Activated naive CD4-positive, alpha-beta T cell treated with anti-CD3 and anti-CD28 coated beads, Interleukin-2, amount 50 U/mL, for 24 hours (primary cell): ENCODE measurements at regions not wholly inside any gene's neighbourhood (a gene's known extent, or its start where the extent isn't known, plus 50 kb on each side); places are given as distances from the start of the nearest gene placed in this dataset.

ENCODE experiments used
- H3K27ac Mint-ChIP-seq: one replicate; pipeline ENCODE4 v1.8.0; 2021; ENCODE audit warnings: mild to moderate bottlenecking, mixed read lengths
- H3K27me3 Mint-ChIP-seq: one replicate; pipeline ENCODE4 v1.8.0; 2021; ENCODE audit warnings: mixed read lengths
- H3K36me3 Mint-ChIP-seq: one replicate; pipeline ENCODE4 v1.8.0; 2021; ENCODE audit warnings: mixed read lengths
- H3K4me1 Mint-ChIP-seq: one replicate; pipeline ENCODE4 v1.8.0; 2021; ENCODE audit warnings: mixed read lengths
- H3K4me3 Mint-ChIP-seq: one replicate; pipeline ENCODE4 v1.8.0; 2021; ENCODE audit warnings: mild to moderate bottlenecking, mixed read lengths
- H3K9me3 Mint-ChIP-seq: one replicate; pipeline ENCODE4 v1.8.0; 2021; ENCODE audit warnings: mixed read lengths

GRCh38 chr2:120596191-120596811 is 139.4 kb upstream of the GLI2 start:
- H3K4me1 Mint-ChIP-seq = no peaks in the 10 kb centered on the region
- no peaks in the 10 kb centered on the region for H3K36me3 Mint-ChIP-seq

DNA sequence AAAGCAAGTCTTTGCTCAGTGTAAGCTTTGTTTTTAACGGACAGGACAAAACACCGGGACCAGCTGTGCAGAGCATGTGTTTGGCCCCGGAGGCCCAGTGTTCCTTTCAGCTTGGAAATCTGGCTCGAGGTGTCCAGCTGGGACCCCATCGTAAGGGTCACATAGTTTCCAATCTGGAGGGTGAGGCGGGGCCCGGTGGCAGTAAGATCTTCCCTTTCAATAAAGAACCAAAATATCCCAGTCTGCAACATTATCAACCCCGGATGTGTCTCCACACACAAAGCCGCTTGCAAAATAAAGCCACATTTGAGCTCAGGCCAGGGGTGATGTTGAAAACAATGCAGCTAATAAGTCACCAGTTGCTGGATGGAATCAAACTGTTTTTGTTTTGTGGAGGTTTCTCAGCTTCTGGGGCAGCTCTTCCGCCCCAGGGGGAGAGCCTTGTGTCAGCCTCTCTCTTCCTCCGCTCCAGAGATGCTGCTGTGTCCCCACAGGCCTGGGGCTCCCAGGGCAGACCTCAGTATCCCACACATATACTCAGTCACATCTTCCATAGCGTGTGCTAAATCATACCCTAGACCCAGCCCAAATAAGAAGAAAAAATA is 138.6 kb upstream of the GLI2 start:
- no peak overlapping the region for H3K4me3 Mint-ChIP-seq
- H3K27ac Mint-ChIP-seq = no peak overlapping the region

More at GRCh38 chr2:120596191-120596811, 139.4 kb upstream of the GLI2 start:
- no peak overlapping the region for H3K27ac Mint-ChIP-seq
- H3K4me3 Mint-ChIP-seq = no peak overlapping the region
- H3K9me3 Mint-ChIP-seq = no peaks in the 10 kb centered on the region
- H3K27me3 Mint-ChIP-seq = peaks cover 3% of the 10 kb centered on the region

GRCh38 chr2:120597595-120598193 is 138.0 kb upstream of the GLI2 start:
- Mint-ChIP-seq H3K4me1 (no peaks in the 10 kb centered on the region), H3K27ac (no peak overlapping the region), H3K27me3 (no peaks in the 10 kb centered on the region), H3K9me3 (no peaks in the 10 kb centered on the region), H3K36me3 (no peaks in the 10 kb centered on the region), H3K4me3 (no peak overlapping the region)

More for the DNA sequence above, 138.6 kb upstream of the GLI2 start:
- Mint-ChIP-seq H3K4me1 (no peaks in the 10 kb centered on the region), H3K9me3 (no peaks in the 10 kb centered on the region), H3K36me3 (no peaks in the 10 kb centered on the region), H3K27me3 (peaks cover under 1% of the 10 kb centered on the region)

DNA sequence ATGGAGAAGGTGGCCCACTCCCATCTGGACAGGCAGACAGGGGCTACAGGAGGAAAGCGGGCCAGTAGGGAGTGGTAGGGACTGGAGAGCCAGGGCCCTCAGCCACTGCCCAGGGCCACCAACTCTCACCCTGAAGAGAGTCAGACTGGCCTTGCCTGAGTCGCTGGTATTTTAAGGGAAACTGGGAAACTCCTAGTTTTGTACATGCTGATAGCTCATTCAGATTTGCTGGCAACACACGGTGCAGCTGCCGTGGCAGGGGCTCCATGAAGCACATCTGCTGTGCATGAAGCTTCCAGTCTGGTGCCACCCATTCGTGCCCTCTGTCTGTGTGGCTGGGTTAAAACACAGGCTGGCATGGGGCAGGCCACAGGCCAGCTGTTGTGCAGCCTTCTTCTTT is 137.3 kb upstream of the GLI2 start:
- Mint-ChIP-seq H3K4me1 (no peaks in the 10 kb centered on the region), H3K9me3 (no peaks in the 10 kb centered on the region), H3K36me3 (no peaks in the 10 kb centered on the region), H3K27me3 (no peaks in the 10 kb centered on the region), H3K27ac (no peak overlapping the region), H3K4me3 (no peak overlapping the region)

GRCh38 chr2:120599072-120599471 is 136.6 kb upstream of the GLI2 start:
- H3K27ac Mint-ChIP-seq = no peak overlapping the region
- H3K9me3 Mint-ChIP-seq = no peaks in the 10 kb centered on the region
- no peaks in the 10 kb centered on the region for H3K36me3 Mint-ChIP-seq
- no peaks in the 10 kb centered on the region for H3K27me3 Mint-ChIP-seq
- H3K4me3 Mint-ChIP-seq = no peak overlapping the region
- H3K4me1 Mint-ChIP-seq = no peaks in the 10 kb centered on the region

GRCh38 chr2:120599656-120600055 is 136.0 kb upstream of the GLI2 start:
- no peak overlapping the region for H3K4me3 Mint-ChIP-seq
- H3K36me3 Mint-ChIP-seq = no peaks in the 10 kb centered on the region
- no peaks in the 10 kb centered on the region for H3K9me3 Mint-ChIP-seq
- no peaks in the 10 kb centered on the region for H3K27me3 Mint-ChIP-seq
- no peaks in the 10 kb centered on the region for H3K4me1 Mint-ChIP-seq
- H3K27ac Mint-ChIP-seq = no peak overlapping the region

DNA sequence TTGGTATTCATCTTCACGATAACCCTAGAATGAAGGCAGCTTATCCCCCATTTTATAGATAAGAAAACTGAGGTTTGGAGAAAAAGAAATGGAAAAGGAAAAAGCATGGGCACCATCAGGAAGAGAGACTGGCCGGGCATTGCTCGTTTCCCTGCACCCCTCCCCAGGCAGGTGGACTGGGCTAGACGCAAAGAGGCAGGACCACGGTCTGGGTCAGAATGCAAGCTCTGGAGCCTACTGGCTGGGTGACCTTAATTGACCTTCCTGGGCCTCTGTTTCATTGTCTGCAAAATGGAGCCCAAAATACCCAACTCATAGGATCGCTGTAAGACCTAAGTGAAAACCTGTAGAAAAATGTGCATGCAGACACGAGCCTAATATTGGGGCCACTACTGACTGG is 135.3 kb upstream of the GLI2 start:
- H3K4me3 Mint-ChIP-seq = no peak overlapping the region
- H3K27ac Mint-ChIP-seq = no peak overlapping the region
- no peaks in the 10 kb centered on the region for H3K9me3 Mint-ChIP-seq
- H3K27me3 Mint-ChIP-seq = no peaks in the 10 kb centered on the region
- H3K4me1 Mint-ChIP-seq = no peaks in the 10 kb centered on the region
- H3K36me3 Mint-ChIP-seq = no peaks in the 10 kb centered on the region

GRCh38 chr2:120600786-120601185 is 134.9 kb upstream of the GLI2 start:
- Mint-ChIP-seq H3K4me3 (no peak overlapping the region), H3K27ac (no peak overlapping the region), H3K4me1 (no peaks in the 10 kb centered on the region), H3K36me3 (no peaks in the 10 kb centered on the region), H3K27me3 (peaks cover under 1% of the 10 kb centered on the region), H3K9me3 (no peaks in the 10 kb centered on the region)

DNA sequence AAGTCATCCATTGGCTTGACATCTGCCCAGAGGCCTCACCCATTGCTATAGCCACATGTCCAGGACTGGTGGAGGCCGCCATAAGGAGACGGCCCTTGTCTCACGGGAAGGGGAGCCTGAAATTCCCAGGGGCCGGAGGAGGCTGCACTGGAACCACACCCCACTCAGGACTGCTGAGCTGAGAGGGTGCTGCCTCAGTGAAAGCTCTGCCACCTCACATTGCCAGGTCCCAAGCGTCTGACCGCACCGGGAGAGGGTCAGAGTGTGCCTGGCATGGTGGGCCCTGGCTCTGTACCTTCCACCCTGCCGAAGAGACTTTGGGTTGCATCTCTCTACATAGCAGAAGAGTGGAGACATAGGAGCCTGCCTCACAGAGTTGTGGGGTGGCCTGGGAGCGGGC is 134.1 kb upstream of the GLI2 start:
- Mint-ChIP-seq H3K27ac (no peak overlapping the region), H3K9me3 (no peaks in the 10 kb centered on the region), H3K36me3 (no peaks in the 10 kb centered on the region), H3K27me3 (peaks cover 2% of the 10 kb centered on the region), H3K4me1 (no peaks in the 10 kb centered on the region), H3K4me3 (no peak overlapping the region)

DNA sequence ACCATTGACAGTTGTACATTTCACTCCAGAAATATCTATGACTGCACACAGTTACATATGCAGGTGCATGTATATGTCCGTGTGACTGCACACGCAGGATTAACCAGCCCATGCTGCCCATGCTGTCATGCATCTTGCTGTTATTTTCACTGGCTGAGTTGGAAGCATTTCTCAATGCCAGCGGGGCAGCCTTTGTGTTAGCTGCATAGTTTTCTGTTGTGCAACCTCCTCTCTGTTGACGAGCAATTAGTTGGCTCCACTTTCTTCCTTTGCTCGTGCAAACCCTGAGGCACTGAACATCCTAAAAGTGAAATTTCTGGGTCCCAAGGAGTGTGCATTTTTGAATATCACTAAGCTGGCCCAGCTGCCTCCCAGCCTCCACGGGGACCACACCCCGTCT is 133.4 kb upstream of the GLI2 start:
- Mint-ChIP-seq H3K4me1 (no peaks in the 10 kb centered on the region), H3K4me3 (no peak overlapping the region), H3K9me3 (no peaks in the 10 kb centered on the region), H3K27me3 (peaks cover 2% of the 10 kb centered on the region), H3K36me3 (no peaks in the 10 kb centered on the region), H3K27ac (no peak overlapping the region)

GRCh38 chr2:120604767-120605166 is 130.9 kb upstream of the GLI2 start:
- no peaks in the 10 kb centered on the region for H3K9me3 Mint-ChIP-seq
- no peak overlapping the region for H3K27ac Mint-ChIP-seq
- H3K4me3 Mint-ChIP-seq = no peak overlapping the region
- H3K4me1 Mint-ChIP-seq = no peaks in the 10 kb centered on the region
- H3K36me3 Mint-ChIP-seq = no peaks in the 10 kb centered on the region
- H3K27me3 Mint-ChIP-seq = peaks cover 2% of the 10 kb centered on the region

DNA sequence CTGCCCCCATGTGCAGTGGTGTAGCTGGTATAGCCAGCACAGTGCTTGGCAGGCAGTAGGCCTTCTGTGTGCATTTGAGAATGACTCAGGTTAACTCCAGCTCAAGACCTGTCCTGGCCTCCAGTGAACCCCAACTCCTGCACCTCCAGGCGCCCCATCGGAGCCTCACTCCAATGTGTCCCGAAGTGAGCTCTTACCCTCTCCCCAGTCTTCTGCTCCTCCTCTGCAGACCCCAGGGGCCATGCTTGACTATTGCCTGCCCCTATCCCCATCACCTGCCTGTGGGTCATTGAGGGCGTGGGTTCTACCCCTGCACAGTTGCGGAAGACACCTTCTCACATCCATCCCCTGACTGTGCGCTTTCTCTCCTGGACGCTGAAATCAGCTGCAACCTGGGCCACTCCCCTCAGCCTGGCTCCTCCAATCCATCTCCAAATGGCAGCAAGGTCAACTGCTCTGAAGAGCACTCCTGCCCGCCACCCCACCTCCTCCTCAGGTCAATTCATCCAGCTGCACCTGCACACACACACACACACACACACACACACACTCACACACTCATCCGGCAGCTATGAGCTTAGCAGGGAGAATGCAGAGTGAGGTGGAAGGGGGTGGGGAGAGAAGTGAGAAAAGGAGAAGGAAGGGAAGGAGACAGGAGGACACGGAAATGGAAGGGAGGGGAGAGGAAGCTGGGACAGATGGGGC is 130.3 kb upstream of the GLI2 start:
- Mint-ChIP-seq H3K4me3 (no peak overlapping the region), H3K27ac (no peak overlapping the region), H3K9me3 (no peaks in the 10 kb centered on the region), H3K4me1 (no peaks in the 10 kb centered on the region), H3K36me3 (no peaks in the 10 kb centered on the region), H3K27me3 (peaks cover 2% of the 10 kb centered on the region)

GRCh38 chr2:120606280-120606679 is 129.4 kb upstream of the GLI2 start:
- no peak overlapping the region for H3K27ac Mint-ChIP-seq
- no peak overlapping the region for H3K4me3 Mint-ChIP-seq
- H3K27me3 Mint-ChIP-seq = peaks cover 2% of the 10 kb centered on the region
- H3K9me3 Mint-ChIP-seq = no peaks in the 10 kb centered on the region
- H3K36me3 Mint-ChIP-seq = no peaks in the 10 kb centered on the region
- H3K4me1 Mint-ChIP-seq = no peaks in the 10 kb centered on the region

- H3K27me3 Mint-ChIP-seq = peaks cover 2% of the 10 kb centered on the region
- H3K36me3 Mint-ChIP-seq = no peaks in the 10 kb centered on the region
Measured at GRCh38 chr2:120606931-120607330, 128.7 kb upstream of the GLI2 start.

GRCh38 chr2:120607506-120607905 is 128.2 kb upstream of the GLI2 start:
- no peaks in the 10 kb centered on the region for H3K36me3 Mint-ChIP-seq
- no peak overlapping the region for H3K4me3 Mint-ChIP-seq
- peaks cover 4% of the 10 kb centered on the region for H3K27me3 Mint-ChIP-seq
- no peak overlapping the region for H3K27ac Mint-ChIP-seq
- no peaks in the 10 kb centered on the region for H3K9me3 Mint-ChIP-seq
- no peaks in the 10 kb centered on the region for H3K4me1 Mint-ChIP-seq

More at GRCh38 chr2:120606931-120607330, 128.7 kb upstream of the GLI2 start:
- no peak overlapping the region for H3K4me3 Mint-ChIP-seq
- H3K9me3 Mint-ChIP-seq = no peaks in the 10 kb centered on the region
- no peaks in the 10 kb centered on the region for H3K4me1 Mint-ChIP-seq
- no peak overlapping the region for H3K27ac Mint-ChIP-seq

GRCh38 chr2:120607996-120608395 is 127.7 kb upstream of the GLI2 start:
- Mint-ChIP-seq H3K9me3 (no peaks in the 10 kb centered on the region), H3K4me3 (no peak overlapping the region), H3K27ac (no peak overlapping the region), H3K4me1 (no peaks in the 10 kb centered on the region), H3K36me3 (no peaks in the 10 kb centered on the region), H3K27me3 (peaks cover 4% of the 10 kb centered on the region)
